ENCODE measurements at regions not wholly inside any gene's neighbourhood (a gene's known extent, or its start where the extent isn't known, plus 50 kb on each side); places are given as distances from the start of the nearest gene placed in this dataset.

GRCh38 chr13:104975272-104975671, 1560.2 kb downstream of the EFNB2 start:
- Histone ChIP-seq H3K36me3 (ENCODE audit: control insufficient read depth in 2 of 2, insufficient read depth in 1 of 2, low read length in 2 of 2) (no peaks in the 10 kb centered on the region), H3K27ac (ENCODE audit: extremely low read depth, low read depth, low read length) (no peak overlapping the region), H3K4me1 (ENCODE audit: control insufficient read depth, insufficient read depth, low read length) (no peaks in the 10 kb centered on the region), H3K4me3 (ENCODE audit: low read depth, low read length) (no peak overlapping the region), H3K9me3 (ENCODE audit: control insufficient read depth, insufficient read depth, low read depth, low read length) (no peaks in the 10 kb centered on the region)
- TF ChIP-seq ZNF639 (tag by site-specific recombination; IDR thresholded peaks at IDR 0.05) (no peak), GLIS1 (tag by site-specific recombination; IDR thresholded peaks at IDR 0.05) (no peak), ZXDB (tag by site-specific recombination; IDR thresholded peaks at IDR 0.05) (no peak), ZFHX2 (tag by site-specific recombination; conservative IDR thresholded peaks at IDR 0.05) (no peak), ZNF302 (tag by site-specific recombination; IDR thresholded peaks at IDR 0.05; ENCODE audit: low read depth) (no peak), ZBTB17 (tag by site-specific recombination; IDR thresholded peaks at IDR 0.05) (no peak), KLF8 (tag by site-specific recombination; IDR thresholded peaks at IDR 0.05) (no peak), ZFP41 (tag by site-specific recombination; IDR thresholded peaks at IDR 0.05; ENCODE audit: borderline replicate concordance) (no peak), WT1 (tag by site-specific recombination; IDR thresholded peaks at IDR 0.05) (no peak), ZNF423 (tag by site-specific recombination; IDR thresholded peaks at IDR 0.05) (no peak), ZNF76 (tag by site-specific recombination; IDR thresholded peaks at IDR 0.05; ENCODE audit: borderline replicate concordance, low read depth) (no peak), ZNF518A (tag by site-specific recombination; conservative IDR thresholded peaks at IDR 0.05; ENCODE audit: low read depth) (no peak), ZNF138 (tag by site-specific recombination; IDR thresholded peaks at IDR 0.05; ENCODE audit: borderline replicate concordance) (no peak), ZNF488 (tag by site-specific recombination; IDR thresholded peaks at IDR 0.05) (no peak), ZNF114 (tag by site-specific recombination; IDR thresholded peaks at IDR 0.05) (no peak), BCL11A (tag by site-specific recombination; IDR thresholded peaks at IDR 0.05; ENCODE audit: low read depth) (no peak), ZNF362 (tag by site-specific recombination; IDR thresholded peaks at IDR 0.05) (no peak), ZBTB8A (tag by site-specific recombination; IDR thresholded peaks at IDR 0.05) (no peak), ZNF214 (tag by site-specific recombination; IDR thresholded peaks at IDR 0.05; ENCODE audit: borderline replicate concordance) (no peak)
- ChIA-PET CTCF (no interaction called here), POLR2A (no interaction called here)
